ENCODE measurements at regions not wholly inside any gene's neighbourhood (a gene's known extent, or its start where the extent isn't known, plus 50 kb on each side); places are given as distances from the start of the nearest gene placed in this dataset.

- Histone ChIP-seq H3K36me3 (ENCODE audit: insufficient read depth in 1 of 2, low read depth in 1 of 2) (no peaks in the 10 kb centered on the region), H3K4me1 (peaks cover 14% of the 10 kb centered on the region), H3K4me3 (peak overlapping the region; percentile 62), H3K9me3 (no peaks in the 10 kb centered on the region), H3K27me3 (ENCODE audit: insufficient read depth in 3 of 3, low read length in 2 of 3) (peaks cover 0 to 28% (median 5%) of the 10 kb centered on the region in 3 donors), H3K27ac (no peak overlapping the region)
- WGBS, 3 donors, result 16 to 18% (median 18%) methylated on average over 25 of the region's 25 CpGs
- intact Hi-C loops (cut with DNase I), result no loop called here
- DNase-seq, result no peak
- ATAC-seq, result peak in 2 of 4 donors; percentile 26 to 41
- TF ChIP-seq CTCF (IDR thresholded peaks at IDR 0.05), result no peak
Observed at GRCh38 chr9:129437626-129438323, 183.1 kb downstream of the C9orf50 start.

GRCh38 chr9:129436751-129437625 is 183.9 kb downstream of the C9orf50 start:
- H3K27me3 ChIP-seq (ENCODE audit: insufficient read depth in 3 of 3, low read length in 2 of 3), result peaks cover 0 to 28% (median 5%) of the 10 kb centered on the region in 3 donors
- H3K4me3 ChIP-seq, result peak overlapping the region; percentile 62
- ATAC-seq (peak; percentile 58 to 82 (median 65)), DNase-seq (peak; percentile 67 to 75)
- no peak overlapping the region for H3K27ac ChIP-seq
- peaks cover 14% of the 10 kb centered on the region for H3K4me1 ChIP-seq
- H3K36me3 ChIP-seq (ENCODE audit: insufficient read depth in 1 of 2, low read depth in 1 of 2), result no peaks in the 10 kb centered on the region
- TF ChIP-seq CTCF (IDR thresholded peaks at IDR 0.05), result no peak
- no peaks in the 10 kb centered on the region for H3K9me3 ChIP-seq
- 1 to 2% (median 1%) methylated on average over 66 to 78 of the region's 78 CpGs for WGBS, 3 donors
- intact Hi-C loops (cut with DNase I), result no loop called here

- H3K27me3 ChIP-seq (ENCODE audit: insufficient read depth in 3 of 3, low read length in 2 of 3), result peaks cover 0 to 28% (median 5%) of the 10 kb centered on the region in 3 donors
- H3K4me1 ChIP-seq, result peaks cover 14% of the 10 kb centered on the region
- H3K4me3 ChIP-seq, result peak overlapping the region; percentile 62
- TF ChIP-seq CTCF (IDR thresholded peaks at IDR 0.05), result no peak
- H3K36me3 ChIP-seq (ENCODE audit: insufficient read depth in 1 of 2, low read depth in 1 of 2), result no peaks in the 10 kb centered on the region
- no peaks in the 10 kb centered on the region for H3K9me3 ChIP-seq
- no peak overlapping the region for H3K27ac ChIP-seq
- no peak for DNase-seq
- peak in 1 of 4 donors; percentile 11 for ATAC-seq
- WGBS, 3 donors, result 55 to 59% (median 55%) methylated on average over 30 of the region's 30 CpGs
- intact Hi-C loops (cut with DNase I), result no loop called here
Observed at GRCh38 chr9:129435988-129436717, 184.7 kb downstream of the C9orf50 start.

GRCh38 chr9:129435291-129435690 is 185.6 kb downstream of the C9orf50 start:
- ATAC-seq, result no peak

More at GRCh38 chr9:129435291-129435690, 185.6 kb downstream of the C9orf50 start:
- intact Hi-C loops (cut with DNase I), result no loop called here
- no peak for DNase-seq
- Histone ChIP-seq H3K36me3 (ENCODE audit: insufficient read depth in 1 of 2, low read depth in 1 of 2) (no peaks in the 10 kb centered on the region), H3K27ac (no peak overlapping the region), H3K4me1 (peaks cover 14% of the 10 kb centered on the region), H3K9me3 (no peaks in the 10 kb centered on the region), H3K27me3 (ENCODE audit: insufficient read depth in 3 of 3, low read length in 2 of 3) (peaks cover 0 to 28% (median 5%) of the 10 kb centered on the region in 3 donors), H3K4me3 (no peak overlapping the region)
- no peak for TF ChIP-seq CTCF (IDR thresholded peaks at IDR 0.05)
- WGBS, 3 donors, result 28 to 65% (median 39%) methylated on average over 12 of the region's 12 CpGs

Data from psoas muscle (tissue), 7 donors.